Endothelial cell of umbilical vein (primary cell): ENCODE measurements at regions not wholly inside any gene's neighbourhood (a gene's known extent, or its start where the extent isn't known, plus 50 kb on each side); places are given as distances from the start of the nearest gene placed in this dataset.

Source experiments
- BruUV-seq: library from RNA; stranded (reverse); fragments of 400-500 nt; replicated peaks from 2 replicates; lab custom pipeline; 2021; lab: Mats Ljungman, UMichigan
- CTCF ChIA-PET: fragments of 300-600, 350-600 bp; sonication (Branson Sonifier 250); formaldehyde crosslinking; loops from one replicate; lab custom pipeline; 2021; ENCODE audit warnings: antibody characterized with exemption, inconsistent platforms; lab: Charles Lee
- POLR2A ChIA-PET: fragments of 300-600, 350-600 bp; sonication (Branson Sonifier 250); formaldehyde crosslinking; loops from one replicate; lab custom pipeline; 2021; ENCODE audit warnings: antibody characterized with exemption, inconsistent platforms; lab: Charles Lee
- DNase-seq: peaks from one replicate; pipeline ENCODE4 v3.0.0-alpha.2; 2011; ENCODE audit warnings: low read depth, low spot score
- FAIRE-seq: peaks from 2 replicates; lab custom pipeline; 2011; peaks lifted over from hg19 to GRCh38; lab: Jason Lieb, UNC
- H2AFZ ChIP-seq: 2 replicates; pipeline ENCODE4 v1.6.0; 2012; ENCODE audit warnings: low read depth, low read length, control low read depth, inconsistent platforms
- H3K27ac ChIP-seq: 2 replicates; pipeline ENCODE4 v1.5.1; 2011; ENCODE audit warnings: low read depth, mild to moderate bottlenecking, control low read depth, low read length, moderate library complexity; ENCODE audit not compliant: insufficient read depth
- H3K27me3 ChIP-seq, 2 experiments: 2 replicates each; pipeline versions ENCODE4 v1.6.0 to v1.6.1; 2011; ENCODE audit warnings: low read length in 2 of 2, mixed read lengths in 1 of 2; ENCODE audit not compliant: control insufficient read depth in 2 of 2, insufficient read depth in 2 of 2
- H3K36me3 ChIP-seq, 2 experiments: 2 replicates in 1 of 2; 3 replicates in 1 of 2; pipeline ENCODE4 v1.5.1; 2011; ENCODE audit warnings: low read length in 2 of 2, mild to moderate bottlenecking in 1 of 2, moderate library complexity in 1 of 2; ENCODE audit not compliant: control insufficient read depth in 2 of 2, insufficient read depth in 2 of 2; ENCODE audit errors: extremely low read depth in 1 of 2
- H3K4me1 ChIP-seq: 3 replicates; pipeline ENCODE4 v1.5.1; 2011; ENCODE audit warnings: mild to moderate bottlenecking, low read length; ENCODE audit not compliant: control insufficient read depth, insufficient read depth; ENCODE audit errors: extremely low read depth
- H3K4me2 ChIP-seq: 2 replicates; pipeline ENCODE4 v1.6.1; 2011; ENCODE audit warnings: low read length, control low read depth, mixed read lengths; ENCODE audit not compliant: insufficient read depth
- H3K4me3 ChIP-seq, 3 experiments: fragments of 200-600 bp in 1 of 3; sonication (generic), shearing (Covaris generic) in 1 of 3; replicated peaks in 1 of 3; 2 replicates each; pipeline ENCODE4 v1.5.1; 2011 to 2016; ENCODE audit warnings: control low read depth in 3 of 3, low read length in 3 of 3, mild to moderate bottlenecking in 2 of 3, inconsistent platforms in 1 of 3, low read depth in 1 of 3, moderate library complexity in 1 of 3; ENCODE audit not compliant: insufficient read depth in 1 of 3
- H3K79me2 ChIP-seq: 2 replicates; pipeline ENCODE4 v1.6.0; 2012; ENCODE audit warnings: low read length, inconsistent platforms; ENCODE audit not compliant: control insufficient read depth, insufficient read depth
- H3K9ac ChIP-seq: replicated peaks from 2 replicates; pipeline ENCODE3; 2011; ENCODE audit warnings: low read length, control low read depth; ENCODE audit not compliant: insufficient read depth; ENCODE audit errors: extremely low read depth
- H3K9me1 ChIP-seq: replicated peaks from 3 replicates; pipeline ENCODE4 v1.6.0; 2011; ENCODE audit warnings: mild to moderate bottlenecking, low read length; ENCODE audit not compliant: control insufficient read depth, insufficient read depth; ENCODE audit errors: extremely low read depth
- H3K9me3 ChIP-seq: replicated peaks from 2 replicates; pipeline ENCODE4 v1.5.1; 2012; ENCODE audit warnings: low read length, inconsistent platforms; ENCODE audit not compliant: control insufficient read depth, insufficient read depth
- H4K20me1 ChIP-seq: replicated peaks from 2 replicates; pipeline ENCODE3; 2011; ENCODE audit warnings: mild to moderate bottlenecking, low read length; ENCODE audit not compliant: control insufficient read depth, insufficient read depth; ENCODE audit errors: extremely low read depth
- EZH2 ChIP-seq: IDR thresholded peaks from 2 replicates; pipeline ENCODE4 v1.6.1; 2012; ENCODE audit warnings: borderline replicate concordance, low read depth, mild to moderate bottlenecking, moderate library complexity, low read length, inconsistent platforms; ENCODE audit not compliant: severe bottlenecking
- FOS ChIP-seq: IDR thresholded peaks from 2 replicates; pipeline ENCODE4 v1.6.1; 2011; ENCODE audit warnings: mild to moderate bottlenecking, low read length, moderate library complexity, borderline replicate concordance; ENCODE audit not compliant: insufficient read depth
- GATA2 ChIP-seq: IDR thresholded peaks from 2 replicates; pipeline ENCODE4 v1.7.0; 2011; ENCODE audit warnings: low read depth, mild to moderate bottlenecking, moderate library complexity, mixed read lengths, low read length; ENCODE audit not compliant: insufficient read length, insufficient read depth
- JUN ChIP-seq: IDR thresholded peaks from 2 replicates; pipeline ENCODE4 v1.6.1; 2011; ENCODE audit warnings: borderline replicate concordance, low read depth; ENCODE audit not compliant: insufficient read length, insufficient read depth
- MAX ChIP-seq: IDR thresholded peaks from 2 replicates; pipeline ENCODE4 v1.6.1; 2011; ENCODE audit not compliant: insufficient read depth, insufficient read length
- MYC ChIP-seq: IDR thresholded peaks from one replicate; pipeline ENCODE4 v1.6.1; 2011; ENCODE audit warnings: mild to moderate bottlenecking, low read depth, low read length
- POLR2A ChIP-seq: IDR thresholded peaks from 2 replicates; pipeline ENCODE4 v1.6.1; 2012; ENCODE audit warnings: low read depth, mild to moderate bottlenecking, control low read depth, low read length
- POLR2AphosphoS5 ChIP-seq: IDR thresholded peaks from 2 replicates; pipeline ENCODE4 v1.6.1; 2012; ENCODE audit warnings: low read depth, mild to moderate bottlenecking, control low read depth, low read length, moderate library complexity; ENCODE audit not compliant: insufficient read depth
- dilution Hi-C: fragments of 300-500 bp; cut with MboI; formaldehyde crosslinking; loops from one replicate; pipeline ENCODE4 v1.15.0; 2019; ENCODE audit warnings: low sequenced_read_pairs; ENCODE audit not compliant: extremely low pct_ligation_motif_present
- intact Hi-C: fragments of 100-400 bp; cut with micrococcal nuclease; formaldehyde crosslinking; loops from one replicate; pipeline ENCODE4 v1.10.0; 2022
- TF ChIP-seq, protein P1 (sequence below), 2 donors: IDR thresholded peaks; 1 replicate in 1 of 2; 2 replicates in 1 of 2; pipeline ENCODE4 v1.5.1; 2011; ENCODE audit warnings: low read length in 2 of 2, mild to moderate bottlenecking in 2 of 2, moderate library complexity in 2 of 2, control low read depth in 1 of 2, inconsistent platforms in 1 of 2, low read depth in 1 of 2; ENCODE audit not compliant: insufficient read depth in 1 of 2; ENCODE audit errors: extremely low read depth in 1 of 2

GRCh38 chr15:48031466-48031865, 89.3 kb upstream of the SLC24A5 start:
- H3K9me1 ChIP-seq, result no peaks in the 10 kb centered on the region
- peaks cover 2 to 9% of the 10 kb centered on the region in 2 experiments for H3K27me3 ChIP-seq
- no peaks in the 10 kb centered on the region for H4K20me1 ChIP-seq
- H3K4me1 ChIP-seq, result no peaks in the 10 kb centered on the region
- H3K4me3 ChIP-seq, result no peak overlapping the region
- no peaks in the 10 kb centered on the region for H3K36me3 ChIP-seq
- intact Hi-C loops (no loop called here), dilution Hi-C loops (no loop called here)
- ChIA-PET CTCF (no interaction called here), POLR2A (no interaction called here)
- H3K79me2 ChIP-seq, result no peaks in the 10 kb centered on the region
- FAIRE-seq, result no peak
- DNase-seq, result no peak
- BruUV-seq, result no TSS peak
- no peak overlapping the region for H3K27ac ChIP-seq
- no peak overlapping the region for H2AFZ ChIP-seq
- no peak for TF ChIP-seq FOS
- TF ChIP-seq JUN, result no peak
- TF ChIP-seq POLR2A, result no peak
- TF ChIP-seq, protein P1, sequence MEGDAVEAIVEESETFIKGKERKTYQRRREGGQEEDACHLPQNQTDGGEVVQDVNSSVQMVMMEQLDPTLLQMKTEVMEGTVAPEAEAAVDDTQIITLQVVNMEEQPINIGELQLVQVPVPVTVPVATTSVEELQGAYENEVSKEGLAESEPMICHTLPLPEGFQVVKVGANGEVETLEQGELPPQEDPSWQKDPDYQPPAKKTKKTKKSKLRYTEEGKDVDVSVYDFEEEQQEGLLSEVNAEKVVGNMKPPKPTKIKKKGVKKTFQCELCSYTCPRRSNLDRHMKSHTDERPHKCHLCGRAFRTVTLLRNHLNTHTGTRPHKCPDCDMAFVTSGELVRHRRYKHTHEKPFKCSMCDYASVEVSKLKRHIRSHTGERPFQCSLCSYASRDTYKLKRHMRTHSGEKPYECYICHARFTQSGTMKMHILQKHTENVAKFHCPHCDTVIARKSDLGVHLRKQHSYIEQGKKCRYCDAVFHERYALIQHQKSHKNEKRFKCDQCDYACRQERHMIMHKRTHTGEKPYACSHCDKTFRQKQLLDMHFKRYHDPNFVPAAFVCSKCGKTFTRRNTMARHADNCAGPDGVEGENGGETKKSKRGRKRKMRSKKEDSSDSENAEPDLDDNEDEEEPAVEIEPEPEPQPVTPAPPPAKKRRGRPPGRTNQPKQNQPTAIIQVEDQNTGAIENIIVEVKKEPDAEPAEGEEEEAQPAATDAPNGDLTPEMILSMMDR (IDR thresholded peaks at IDR 0.05; ENCODE audit: extremely low read depth in 1 of 2, insufficient read depth in 1 of 2, low read depth in 1 of 2, low read length in 2 of 2), result no peak
- no peak for TF ChIP-seq EZH2
- TF ChIP-seq MAX, result no peak
- TF ChIP-seq GATA2, result no peak
- TF ChIP-seq MYC, result no peak
- no peak for TF ChIP-seq POLR2AphosphoS5
- no peak overlapping the region for H3K9ac ChIP-seq
- no peaks in the 10 kb centered on the region for H3K9me3 ChIP-seq
- H3K4me2 ChIP-seq, result no peak overlapping the region
